Activated naive CD8-positive, alpha-beta T cell treated with anti-CD3 and anti-CD28 coated beads, Interleukin-2, amount 10 ng/mL, durations not matched to agents 7 days and 5 days (primary cell): ENCODE measurements at regions not wholly inside any gene's neighbourhood (a gene's known extent, or its start where the extent isn't known, plus 50 kb on each side); places are given as distances from the start of the nearest gene placed in this dataset.

Experiments
- ATAC-seq: fragments of 150-1000 bp; cut with Tn5 transposase; one replicate; pipeline ENCODE4 v1.10.0; 2021; ENCODE audit warnings: low read depth, moderate library complexity
- POLR2A ChIA-PET: fragments of 350-600 bp; sonication (Branson Sonifier 250); formaldehyde crosslinking; loops from one replicate; lab custom pipeline; 2021; ENCODE audit warnings: antibody characterized with exemption; lab: Charles Lee
- DNase-seq: peaks from one replicate; pipeline ENCODE4 v3.0.0; 2021
- H3K27ac Mint-ChIP-seq: one replicate; pipeline ENCODE4 v1.8.0; 2022; ENCODE audit warnings: mild to moderate bottlenecking, mixed read lengths
- H3K27me3 Mint-ChIP-seq: one replicate; pipeline ENCODE4 v1.8.0; 2022; ENCODE audit warnings: mild to moderate bottlenecking, moderate library complexity, mixed read lengths
- H3K36me3 Mint-ChIP-seq: one replicate; pipeline ENCODE4 v1.8.0; 2021; ENCODE audit warnings: mild to moderate bottlenecking, mixed read lengths
- H3K4me1 Mint-ChIP-seq: one replicate; pipeline ENCODE4 v1.8.0; 2021; ENCODE audit warnings: mixed read lengths
- H3K4me3 Mint-ChIP-seq: one replicate; pipeline ENCODE4 v1.8.0; 2022; ENCODE audit warnings: mild to moderate bottlenecking, moderate library complexity, mixed read lengths
- H3K9me3 Mint-ChIP-seq: one replicate; pipeline ENCODE4 v1.8.0; 2021; ENCODE audit warnings: mixed read lengths

GRCh38 chr14:96631030-96631429, 128.8 kb downstream of the PAPOLA start:
- no peak for ATAC-seq
- Mint-ChIP-seq H3K4me1 (peaks cover 2% of the 10 kb centered on the region), H3K4me3 (no peak overlapping the region), H3K27me3 (peaks cover 8% of the 10 kb centered on the region), H3K27ac (no peak overlapping the region), H3K9me3 (no peaks in the 10 kb centered on the region), H3K36me3 (no peaks in the 10 kb centered on the region)
- no peak for DNase-seq
- POLR2A ChIA-PET: no interaction called here

GRCh38 chr14:96631621-96632362, 129.6 kb downstream of the PAPOLA start:
- Mint-ChIP-seq H3K36me3 (no peaks in the 10 kb centered on the region), H3K4me1 (peaks cover 2% of the 10 kb centered on the region), H3K27ac (no peak overlapping the region), H3K9me3 (no peaks in the 10 kb centered on the region), H3K27me3 (peaks cover 8% of the 10 kb centered on the region), H3K4me3 (no peak overlapping the region)
- POLR2A ChIA-PET: no interaction called here
- ATAC-seq (no peak), DNase-seq (no peak)

GRCh38 chr14:96632363-96632758, 130.2 kb downstream of the PAPOLA start:
- no peaks in the 10 kb centered on the region for H3K36me3 Mint-ChIP-seq
- POLR2A ChIA-PET: no interaction called here
- H3K27ac Mint-ChIP-seq: no peak overlapping the region
- H3K9me3 Mint-ChIP-seq: no peaks in the 10 kb centered on the region
- H3K4me1 Mint-ChIP-seq: peaks cover 2% of the 10 kb centered on the region
- no peak overlapping the region for H3K4me3 Mint-ChIP-seq
- H3K27me3 Mint-ChIP-seq: peaks cover 8% of the 10 kb centered on the region
- DNase-seq (no peak), ATAC-seq (no peak)

GRCh38 chr14:96633096-96633495, 130.9 kb downstream of the PAPOLA start:
- POLR2A ChIA-PET: no interaction called here
- no peak for ATAC-seq
- Mint-ChIP-seq H3K27me3 (peaks cover 8% of the 10 kb centered on the region), H3K9me3 (no peaks in the 10 kb centered on the region), H3K36me3 (no peaks in the 10 kb centered on the region), H3K27ac (no peak overlapping the region), H3K4me1 (peaks cover 2% of the 10 kb centered on the region), H3K4me3 (no peak overlapping the region)
- DNase-seq: no peak

- Mint-ChIP-seq H3K27me3 (peaks cover 8% of the 10 kb centered on the region), H3K4me1 (peaks cover 2% of the 10 kb centered on the region), H3K27ac (no peak overlapping the region), H3K9me3 (no peaks in the 10 kb centered on the region), H3K4me3 (no peak overlapping the region), H3K36me3 (no peaks in the 10 kb centered on the region)
- ATAC-seq (no peak), DNase-seq (no peak)
- POLR2A ChIA-PET: no interaction called here
These were observed 132.3 kb downstream of the PAPOLA start for GRCh38 chr14:96634481-96634880.

- H3K9me3 Mint-ChIP-seq: no peaks in the 10 kb centered on the region
- DNase-seq: no peak
- H3K4me3 Mint-ChIP-seq: no peak overlapping the region
- no peak overlapping the region for H3K27ac Mint-ChIP-seq
- ATAC-seq: no peak
- no peaks in the 10 kb centered on the region for H3K36me3 Mint-ChIP-seq
- POLR2A ChIA-PET: no interaction called here
- H3K27me3 Mint-ChIP-seq: peaks cover 8% of the 10 kb centered on the region
- peaks cover 2% of the 10 kb centered on the region for H3K4me1 Mint-ChIP-seq
These were observed 132.7 kb downstream of the PAPOLA start for GRCh38 chr14:96634896-96635295.

- POLR2A ChIA-PET: no interaction called here
- no peak overlapping the region for H3K27ac Mint-ChIP-seq
- peaks cover 8% of the 10 kb centered on the region for H3K27me3 Mint-ChIP-seq
- H3K4me1 Mint-ChIP-seq: peaks cover 2% of the 10 kb centered on the region
- no peak overlapping the region for H3K4me3 Mint-ChIP-seq
- H3K9me3 Mint-ChIP-seq: no peaks in the 10 kb centered on the region
- H3K36me3 Mint-ChIP-seq: no peaks in the 10 kb centered on the region
- no peak for DNase-seq
- no peak for ATAC-seq
These were observed 133.7 kb downstream of the PAPOLA start for GRCh38 chr14:96635850-96636249.

- Mint-ChIP-seq H3K9me3 (no peaks in the 10 kb centered on the region), H3K27ac (no peak overlapping the region), H3K4me1 (peaks cover 2% of the 10 kb centered on the region), H3K36me3 (no peaks in the 10 kb centered on the region), H3K27me3 (peaks cover 8% of the 10 kb centered on the region), H3K4me3 (no peak overlapping the region)
- POLR2A ChIA-PET: no interaction called here
- DNase-seq: no peak
- no peak for ATAC-seq
These were observed 135.3 kb downstream of the PAPOLA start for GRCh38 chr14:96637521-96637920.

GRCh38 chr14:96638041-96638855, 136.1 kb downstream of the PAPOLA start:
- Mint-ChIP-seq H3K4me1 (peaks cover under 1% of the 10 kb centered on the region), H3K4me3 (no peak overlapping the region), H3K27me3 (peaks cover 5% of the 10 kb centered on the region), H3K27ac (no peak overlapping the region), H3K36me3 (no peaks in the 10 kb centered on the region), H3K9me3 (no peaks in the 10 kb centered on the region)
- ATAC-seq (no peak), DNase-seq (no peak)
- POLR2A ChIA-PET: no interaction called here

GRCh38 chr14:96639550-96639949, 137.4 kb downstream of the PAPOLA start:
- Mint-ChIP-seq H3K4me3 (no peak overlapping the region), H3K4me1 (no peaks in the 10 kb centered on the region), H3K36me3 (no peaks in the 10 kb centered on the region), H3K27me3 (peaks cover 5% of the 10 kb centered on the region), H3K27ac (no peak overlapping the region), H3K9me3 (no peaks in the 10 kb centered on the region)
- ATAC-seq (no peak), DNase-seq (no peak)
- POLR2A ChIA-PET: no interaction called here

GRCh38 chr14:96648506-96649326, 146.5 kb downstream of the PAPOLA start:
- no peak overlapping the region for H3K4me3 Mint-ChIP-seq
- H3K36me3 Mint-ChIP-seq: no peaks in the 10 kb centered on the region
- ATAC-seq (no peak), DNase-seq (no peak)
- POLR2A ChIA-PET: no interaction called here
- no peaks in the 10 kb centered on the region for H3K4me1 Mint-ChIP-seq
- H3K9me3 Mint-ChIP-seq: peaks cover 8% of the 10 kb centered on the region
- H3K27me3 Mint-ChIP-seq: peaks cover 36% of the 10 kb centered on the region
- H3K27ac Mint-ChIP-seq: no peak overlapping the region

GRCh38 chr14:96649327-96649601, 147.1 kb downstream of the PAPOLA start:
- Mint-ChIP-seq H3K9me3 (peaks cover 8% of the 10 kb centered on the region), H3K27ac (no peak overlapping the region), H3K36me3 (no peaks in the 10 kb centered on the region), H3K4me1 (no peaks in the 10 kb centered on the region), H3K27me3 (peaks cover 36% of the 10 kb centered on the region), H3K4me3 (no peak overlapping the region)
- POLR2A ChIA-PET: no interaction called here
- no peak for DNase-seq
- no peak for ATAC-seq

- Mint-ChIP-seq H3K4me3 (no peak overlapping the region), H3K4me1 (no peaks in the 10 kb centered on the region), H3K27ac (no peak overlapping the region), H3K36me3 (no peaks in the 10 kb centered on the region), H3K9me3 (no peaks in the 10 kb centered on the region), H3K27me3 (peaks cover 22% of the 10 kb centered on the region)
- POLR2A ChIA-PET: no interaction called here
- DNase-seq (no peak), ATAC-seq (no peak)
These were observed 143.6 kb upstream of the VRK1 start for GRCh38 chr14:96653597-96653996.
